HCT116 (cell line): ENCODE measurements at regions not wholly inside any gene's neighbourhood (a gene's known extent, or its start where the extent isn't known, plus 50 kb on each side); places are given as distances from the start of the nearest gene placed in this dataset.

ENCODE experiments used
- ATAC-seq: fragments of 200-7000 bp; cut with Tn5 transposase; 2 replicates; pipeline ENCODE4 v1.9.1; 2020; ENCODE audit warnings: mild to moderate bottlenecking, moderate library complexity
- BruUV-seq: library from RNA; stranded (reverse); fragments of 400-500 nt; replicated peaks from 2 replicates; lab custom pipeline; 2021; lab: Mats Ljungman, UMichigan
- CTCF ChIA-PET: fragments of 300-600 bp; sonication (Branson Sonifier 250); formaldehyde crosslinking; loops from one replicate; lab custom pipeline; 2021; ENCODE audit warnings: antibody characterized with exemption; lab: Charles Lee
- POLR2A ChIA-PET: fragments of 300-600, 350-600 bp; sonication (Branson Sonifier 250); formaldehyde crosslinking; loops from one replicate; lab custom pipeline; 2021; ENCODE audit warnings: antibody characterized with exemption; lab: Charles Lee
- RAD21 ChIA-PET, 2 experiments: fragments of 300-600 bp; sonication (Branson Sonifier 250); formaldehyde crosslinking; loops; one replicate each; lab custom pipeline; 2023; ENCODE audit warnings: low total read pairs in 2 of 2; ENCODE audit not compliant: uncharacterized antibody in 2 of 2, unreplicated experiment in 2 of 2, low non-redundant PET in 1 of 2; lab: Charles Lee
- DNase-seq: peaks from one replicate; pipeline ENCODE4 v3.0.0-alpha.2; 2010; ENCODE audit warnings: low read depth, low spot score
- H2AFZ ChIP-seq: fragments of 200-600 bp; shearing (Covaris generic), sonication (generic); 2 replicates; pipeline ENCODE4 v1.6.1; 2017; ENCODE audit warnings: low read depth, mixed run types, mixed read lengths, antibody characterized with exemption, low read length; ENCODE audit not compliant: poor library complexity, severe bottlenecking
- H3K27ac ChIP-seq: 2 replicates; pipeline ENCODE4 v1.5.1; 2012; ENCODE audit warnings: low read depth, low read length
- H3K27me3 ChIP-seq: fragments of 200-600 bp; sonication (generic); 2 replicates; pipeline ENCODE4 v1.6.1; 2016; ENCODE audit warnings: mixed run types, low read length, mixed read lengths; ENCODE audit not compliant: insufficient read depth
- H3K36me3 ChIP-seq, 2 experiments: fragments of 200-500 bp in 1 of 2; fragments of 200-600 bp in 1 of 2; sonication (Bioruptor generic) in 1 of 2; sonication (generic) in 1 of 2; 2 replicates each; pipeline versions ENCODE4 v1.5.1 to v1.6.1; 2014 to 2016; ENCODE audit warnings: low read length in 2 of 2, inconsistent platforms in 1 of 2, mixed read lengths in 1 of 2, mixed run types in 1 of 2; ENCODE audit not compliant: insufficient read depth in 2 of 2, control insufficient read depth in 1 of 2
- H3K4me1 ChIP-seq, 2 experiments: fragments of 200-600 bp in 1 of 2; sonication (generic) in 1 of 2; 2 replicates each; pipeline versions ENCODE4 v1.5.1 to v1.6.1; 2012 to 2017; ENCODE audit warnings: low read length in 2 of 2, inconsistent platforms in 1 of 2, mild to moderate bottlenecking in 1 of 2, mixed read lengths in 1 of 2, mixed run types in 1 of 2, moderate library complexity in 1 of 2; ENCODE audit not compliant: insufficient read depth in 2 of 2, control insufficient read depth in 1 of 2
- H3K4me2 ChIP-seq: fragments of 200-600 bp; sonication (generic); 2 replicates; pipeline ENCODE4 v1.6.1; 2017; ENCODE audit warnings: mixed run types, low read length, mixed read lengths
- H3K4me3 ChIP-seq, 2 experiments: fragments of 200-600 bp in 1 of 2; sonication (generic) in 1 of 2; replicated peaks in 1 of 2; 2 replicates each; pipeline ENCODE4 v1.5.1; 2011 to 2016; ENCODE audit warnings: low read length in 2 of 2, control low read depth in 1 of 2, low read depth in 1 of 2, mild to moderate bottlenecking in 1 of 2, mixed read lengths in 1 of 2, mixed run types in 1 of 2
- H3K79me2 ChIP-seq: fragments of 200-600 bp; sonication (generic); 2 replicates; pipeline ENCODE4 v1.6.1; 2017; ENCODE audit warnings: mild to moderate bottlenecking, mixed run types, low read length, moderate library complexity, mixed read lengths; ENCODE audit not compliant: insufficient read depth
- H3K9ac ChIP-seq: fragments of 200-600 bp; sonication (generic); 2 replicates; pipeline ENCODE4 v1.6.1; 2016; ENCODE audit warnings: low read length, mixed read lengths
- H3K9me2 ChIP-seq: fragments of 200-600 bp; sonication (generic), shearing (Covaris generic); 2 replicates; pipeline ENCODE4 v1.6.1; 2017; ENCODE audit warnings: mixed run types, mild to moderate bottlenecking, moderate library complexity; ENCODE audit not compliant: insufficient read depth
- H3K9me3 ChIP-seq, 2 experiments: fragments of 200-500 bp in 1 of 2; fragments of 200-600 bp in 1 of 2; sonication (Bioruptor generic) in 1 of 2; sonication (generic) in 1 of 2; 2 replicates each; pipeline ENCODE4 v1.6.1; 2014 to 2017; ENCODE audit warnings: low read length in 2 of 2, mixed read lengths in 2 of 2, inconsistent platforms in 1 of 2, low read depth in 1 of 2, mild to moderate bottlenecking in 1 of 2, mixed run types in 1 of 2, moderate library complexity in 1 of 2; ENCODE audit not compliant: control insufficient read depth in 1 of 2, insufficient read depth in 1 of 2
- H4K20me1 ChIP-seq: fragments of 200-600 bp; sonication (generic), shearing (Covaris generic); 2 replicates; pipeline ENCODE4 v1.6.1; 2017; ENCODE audit warnings: mixed run types, mild to moderate bottlenecking, moderate library complexity; ENCODE audit not compliant: insufficient read depth
- CBX3 ChIP-seq: IDR thresholded peaks from 2 replicates; pipeline ENCODE4 v1.6.1; 2012; ENCODE audit warnings: low read depth
- CEBPB ChIP-seq: IDR thresholded peaks from 2 replicates; pipeline ENCODE4 v1.6.1; 2012; ENCODE audit warnings: low read depth
- EZH2phosphoT487 ChIP-seq: fragments of 200-600 bp; IDR thresholded peaks from 2 replicates; pipeline ENCODE4 v1.6.1; 2018; ENCODE audit warnings: antibody characterized with exemption, borderline replicate concordance
- FOSL1 ChIP-seq: IDR thresholded peaks from 2 replicates; pipeline ENCODE4 v1.6.1; 2012; ENCODE audit warnings: low read depth
- MAX ChIP-seq: IDR thresholded peaks from 2 replicates; pipeline ENCODE4 v1.6.1; 2012
- POLR2AphosphoS5 ChIP-seq: IDR thresholded peaks from 2 replicates; pipeline ENCODE4 v1.6.1; 2011; ENCODE audit warnings: mild to moderate bottlenecking, low read depth, low read length, moderate library complexity
- RAD21 ChIP-seq: IDR thresholded peaks from 2 replicates; pipeline ENCODE4 v1.6.1; 2012; ENCODE audit warnings: low read depth, mild to moderate bottlenecking
- SIN3A ChIP-seq: IDR thresholded peaks from 2 replicates; pipeline ENCODE4 v1.6.1; 2012; ENCODE audit warnings: low read depth
- SP1 ChIP-seq: IDR thresholded peaks from 2 replicates; pipeline ENCODE4 v1.6.1; 2012; ENCODE audit warnings: low read depth
- TCF7L2 ChIP-seq: IDR thresholded peaks from 2 replicates; pipeline ENCODE4 v1.7.0; 2011; ENCODE audit warnings: borderline replicate concordance, inconsistent platforms; ENCODE audit not compliant: insufficient read depth, insufficient read length; ENCODE audit errors: extremely low read depth
- YY1 ChIP-seq: IDR thresholded peaks from 2 replicates; pipeline ENCODE4 v1.6.1; 2011; ENCODE audit warnings: low read length, low read depth, moderate library complexity, mild to moderate bottlenecking; ENCODE audit not compliant: insufficient replicate concordance; ENCODE audit errors: extremely low read depth
- ZNF274 ChIP-seq: fragments of 200-500 bp; sonication (Bioruptor generic); IDR thresholded peaks from 2 replicates; pipeline ENCODE4 v1.6.1; 2014; ENCODE audit warnings: mild to moderate bottlenecking, low read depth, low read length, inconsistent platforms
- intact Hi-C: fragments of 100-400 bp; cut with micrococcal nuclease; formaldehyde crosslinking; loops from 2 replicates; pipeline ENCODE4 v1.10.0; 2022
- TF ChIP-seq, protein P1 (sequence below): IDR thresholded peaks from 2 replicates; pipeline ENCODE4 v1.6.1; 2011; ENCODE audit warnings: mild to moderate bottlenecking, low read length, moderate library complexity; ENCODE audit not compliant: insufficient replicate concordance; ENCODE audit errors: extremely low read depth
- TF ChIP-seq, protein P2 (sequence below): IDR thresholded peaks from 2 replicates; pipeline ENCODE4 v1.6.1; 2012; ENCODE audit warnings: low read depth
- TF ChIP-seq, protein P3 (sequence below), 3 experiments: fragments of 200-600 bp in 1 of 3; sonication (generic) in 1 of 3; IDR thresholded peaks in 2 of 3; conservative IDR thresholded peaks in 1 of 3; 2 replicates each; pipeline ENCODE4 v1.5.1; 2012 to 2017; ENCODE audit warnings: low read depth in 2 of 3, low read length in 2 of 3, antibody characterized with exemption in 1 of 3, borderline replicate concordance in 1 of 3, control low read depth in 1 of 3, mild to moderate bottlenecking in 1 of 3, mixed read lengths in 1 of 3, mixed run types in 1 of 3, moderate library complexity in 1 of 3; ENCODE audit not compliant: insufficient read depth in 1 of 3

- Histone ChIP-seq H2AFZ (no peak overlapping the region), H3K4me3 (no peak overlapping the region), H3K4me2 (no peak overlapping the region), H3K36me3 (no peaks in the 10 kb centered on the region), H3K27ac (no peak overlapping the region), H4K20me1 (no peaks in the 10 kb centered on the region), H3K79me2 (no peaks in the 10 kb centered on the region), H3K4me1 (no peaks in the 10 kb centered on the region), H3K9ac (no peak overlapping the region), H3K9me2 (no peaks in the 10 kb centered on the region), H3K9me3 (no peaks in the 10 kb centered on the region), H3K27me3 (0 out of 2 replicates have a peak, but pooled peaks cover 4% of the 10 kb centered on the region)
- BruUV-seq = no TSS peak
- TF ChIP-seq TCF7L2 (no peak), CEBPB (no peak), ZNF274 (no peak), POLR2AphosphoS5 (no peak), SIN3A (no peak), SP1 (no peak), CBX3 (no peak), MAX (no peak), YY1 (no peak), FOSL1 (no peak), RAD21 (no peak), EZH2phosphoT487 (no peak)
- TF ChIP-seq, protein P1, sequence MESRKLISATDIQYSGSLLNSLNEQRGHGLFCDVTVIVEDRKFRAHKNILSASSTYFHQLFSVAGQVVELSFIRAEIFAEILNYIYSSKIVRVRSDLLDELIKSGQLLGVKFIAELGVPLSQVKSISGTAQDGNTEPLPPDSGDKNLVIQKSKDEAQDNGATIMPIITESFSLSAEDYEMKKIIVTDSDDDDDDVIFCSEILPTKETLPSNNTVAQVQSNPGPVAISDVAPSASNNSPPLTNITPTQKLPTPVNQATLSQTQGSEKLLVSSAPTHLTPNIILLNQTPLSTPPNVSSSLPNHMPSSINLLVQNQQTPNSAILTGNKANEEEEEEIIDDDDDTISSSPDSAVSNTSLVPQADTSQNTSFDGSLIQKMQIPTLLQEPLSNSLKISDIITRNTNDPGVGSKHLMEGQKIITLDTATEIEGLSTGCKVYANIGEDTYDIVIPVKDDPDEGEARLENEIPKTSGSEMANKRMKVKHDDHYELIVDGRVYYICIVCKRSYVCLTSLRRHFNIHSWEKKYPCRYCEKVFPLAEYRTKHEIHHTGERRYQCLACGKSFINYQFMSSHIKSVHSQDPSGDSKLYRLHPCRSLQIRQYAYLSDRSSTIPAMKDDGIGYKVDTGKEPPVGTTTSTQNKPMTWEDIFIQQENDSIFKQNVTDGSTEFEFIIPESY = no peak
- TF ChIP-seq, protein P2, sequence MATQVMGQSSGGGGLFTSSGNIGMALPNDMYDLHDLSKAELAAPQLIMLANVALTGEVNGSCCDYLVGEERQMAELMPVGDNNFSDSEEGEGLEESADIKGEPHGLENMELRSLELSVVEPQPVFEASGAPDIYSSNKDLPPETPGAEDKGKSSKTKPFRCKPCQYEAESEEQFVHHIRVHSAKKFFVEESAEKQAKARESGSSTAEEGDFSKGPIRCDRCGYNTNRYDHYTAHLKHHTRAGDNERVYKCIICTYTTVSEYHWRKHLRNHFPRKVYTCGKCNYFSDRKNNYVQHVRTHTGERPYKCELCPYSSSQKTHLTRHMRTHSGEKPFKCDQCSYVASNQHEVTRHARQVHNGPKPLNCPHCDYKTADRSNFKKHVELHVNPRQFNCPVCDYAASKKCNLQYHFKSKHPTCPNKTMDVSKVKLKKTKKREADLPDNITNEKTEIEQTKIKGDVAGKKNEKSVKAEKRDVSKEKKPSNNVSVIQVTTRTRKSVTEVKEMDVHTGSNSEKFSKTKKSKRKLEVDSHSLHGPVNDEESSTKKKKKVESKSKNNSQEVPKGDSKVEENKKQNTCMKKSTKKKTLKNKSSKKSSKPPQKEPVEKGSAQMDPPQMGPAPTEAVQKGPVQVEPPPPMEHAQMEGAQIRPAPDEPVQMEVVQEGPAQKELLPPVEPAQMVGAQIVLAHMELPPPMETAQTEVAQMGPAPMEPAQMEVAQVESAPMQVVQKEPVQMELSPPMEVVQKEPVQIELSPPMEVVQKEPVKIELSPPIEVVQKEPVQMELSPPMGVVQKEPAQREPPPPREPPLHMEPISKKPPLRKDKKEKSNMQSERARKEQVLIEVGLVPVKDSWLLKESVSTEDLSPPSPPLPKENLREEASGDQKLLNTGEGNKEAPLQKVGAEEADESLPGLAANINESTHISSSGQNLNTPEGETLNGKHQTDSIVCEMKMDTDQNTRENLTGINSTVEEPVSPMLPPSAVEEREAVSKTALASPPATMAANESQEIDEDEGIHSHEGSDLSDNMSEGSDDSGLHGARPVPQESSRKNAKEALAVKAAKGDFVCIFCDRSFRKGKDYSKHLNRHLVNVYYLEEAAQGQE = no peak
- TF ChIP-seq, protein P3, sequence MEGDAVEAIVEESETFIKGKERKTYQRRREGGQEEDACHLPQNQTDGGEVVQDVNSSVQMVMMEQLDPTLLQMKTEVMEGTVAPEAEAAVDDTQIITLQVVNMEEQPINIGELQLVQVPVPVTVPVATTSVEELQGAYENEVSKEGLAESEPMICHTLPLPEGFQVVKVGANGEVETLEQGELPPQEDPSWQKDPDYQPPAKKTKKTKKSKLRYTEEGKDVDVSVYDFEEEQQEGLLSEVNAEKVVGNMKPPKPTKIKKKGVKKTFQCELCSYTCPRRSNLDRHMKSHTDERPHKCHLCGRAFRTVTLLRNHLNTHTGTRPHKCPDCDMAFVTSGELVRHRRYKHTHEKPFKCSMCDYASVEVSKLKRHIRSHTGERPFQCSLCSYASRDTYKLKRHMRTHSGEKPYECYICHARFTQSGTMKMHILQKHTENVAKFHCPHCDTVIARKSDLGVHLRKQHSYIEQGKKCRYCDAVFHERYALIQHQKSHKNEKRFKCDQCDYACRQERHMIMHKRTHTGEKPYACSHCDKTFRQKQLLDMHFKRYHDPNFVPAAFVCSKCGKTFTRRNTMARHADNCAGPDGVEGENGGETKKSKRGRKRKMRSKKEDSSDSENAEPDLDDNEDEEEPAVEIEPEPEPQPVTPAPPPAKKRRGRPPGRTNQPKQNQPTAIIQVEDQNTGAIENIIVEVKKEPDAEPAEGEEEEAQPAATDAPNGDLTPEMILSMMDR (IDR thresholded peaks at IDR 0.05 in 2 of 3, conservative IDR thresholded peaks at IDR 0.05 in 1 of 3; ENCODE audit: borderline replicate concordance in 1 of 3, insufficient read depth in 1 of 3, low read depth in 2 of 3, low read length in 2 of 3) = no peak
- no peak for ATAC-seq
- CTCF ChIA-PET = no interaction called here
- RAD21 ChIA-PET = no interaction called here
- intact Hi-C loops = loop anchor here (2.0 kb wide), 1 partner anchor 35 kb away; no protein-coding TSS in a partner anchor
- POLR2A ChIA-PET = no interaction called here
- no peak for DNase-seq
These were observed 599.4 kb downstream of the XIRP2 start for GRCh38 chr2:167487728-167488127.
